ENCODE measurements at regions not wholly inside any gene's neighbourhood (a gene's known extent, or its start where the extent isn't known, plus 50 kb on each side); places are given as distances from the start of the nearest gene placed in this dataset.

GRCh38 chr2:228913176-228913575 is 357.9 kb downstream of the PID1 start:
- TF ChIP-seq, protein P1, sequence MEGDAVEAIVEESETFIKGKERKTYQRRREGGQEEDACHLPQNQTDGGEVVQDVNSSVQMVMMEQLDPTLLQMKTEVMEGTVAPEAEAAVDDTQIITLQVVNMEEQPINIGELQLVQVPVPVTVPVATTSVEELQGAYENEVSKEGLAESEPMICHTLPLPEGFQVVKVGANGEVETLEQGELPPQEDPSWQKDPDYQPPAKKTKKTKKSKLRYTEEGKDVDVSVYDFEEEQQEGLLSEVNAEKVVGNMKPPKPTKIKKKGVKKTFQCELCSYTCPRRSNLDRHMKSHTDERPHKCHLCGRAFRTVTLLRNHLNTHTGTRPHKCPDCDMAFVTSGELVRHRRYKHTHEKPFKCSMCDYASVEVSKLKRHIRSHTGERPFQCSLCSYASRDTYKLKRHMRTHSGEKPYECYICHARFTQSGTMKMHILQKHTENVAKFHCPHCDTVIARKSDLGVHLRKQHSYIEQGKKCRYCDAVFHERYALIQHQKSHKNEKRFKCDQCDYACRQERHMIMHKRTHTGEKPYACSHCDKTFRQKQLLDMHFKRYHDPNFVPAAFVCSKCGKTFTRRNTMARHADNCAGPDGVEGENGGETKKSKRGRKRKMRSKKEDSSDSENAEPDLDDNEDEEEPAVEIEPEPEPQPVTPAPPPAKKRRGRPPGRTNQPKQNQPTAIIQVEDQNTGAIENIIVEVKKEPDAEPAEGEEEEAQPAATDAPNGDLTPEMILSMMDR (IDR thresholded peaks at IDR 0.05; ENCODE audit: insufficient read depth, low read length, poor library complexity, severe bottlenecking): no peak
- TF ChIP-seq EZH2phosphoT487 (conservative IDR thresholded peaks at IDR 0.05; ENCODE audit: low read length): no peak
